ENCODE measurements at regions not wholly inside any gene's neighbourhood (a gene's known extent, or its start where the extent isn't known, plus 50 kb on each side); places are given as distances from the start of the nearest gene placed in this dataset.

GRCh38 chr17:73795730-73796129 is 151.5 kb upstream of the SDK2 start:
- TF ChIP-seq POLR2A (IDR thresholded peaks at IDR 0.05), result no peak
- TF ChIP-seq CTCF (IDR thresholded peaks at IDR 0.05), result no peak

Data from right lobe of liver (tissue), 4 donors.